CD4-positive, alpha-beta T cell treated with Interleukin-12 subunit alpha and Interleukin-12 subunit beta, for 1 hour (primary cell): ENCODE measurements at regions not wholly inside any gene's neighbourhood (a gene's known extent, or its start where the extent isn't known, plus 50 kb on each side); places are given as distances from the start of the nearest gene placed in this dataset.

Source experiments
- DNase-seq: peaks from one replicate; pipeline ENCODE4 v3.0.0-alpha.2; 2020

DNA sequence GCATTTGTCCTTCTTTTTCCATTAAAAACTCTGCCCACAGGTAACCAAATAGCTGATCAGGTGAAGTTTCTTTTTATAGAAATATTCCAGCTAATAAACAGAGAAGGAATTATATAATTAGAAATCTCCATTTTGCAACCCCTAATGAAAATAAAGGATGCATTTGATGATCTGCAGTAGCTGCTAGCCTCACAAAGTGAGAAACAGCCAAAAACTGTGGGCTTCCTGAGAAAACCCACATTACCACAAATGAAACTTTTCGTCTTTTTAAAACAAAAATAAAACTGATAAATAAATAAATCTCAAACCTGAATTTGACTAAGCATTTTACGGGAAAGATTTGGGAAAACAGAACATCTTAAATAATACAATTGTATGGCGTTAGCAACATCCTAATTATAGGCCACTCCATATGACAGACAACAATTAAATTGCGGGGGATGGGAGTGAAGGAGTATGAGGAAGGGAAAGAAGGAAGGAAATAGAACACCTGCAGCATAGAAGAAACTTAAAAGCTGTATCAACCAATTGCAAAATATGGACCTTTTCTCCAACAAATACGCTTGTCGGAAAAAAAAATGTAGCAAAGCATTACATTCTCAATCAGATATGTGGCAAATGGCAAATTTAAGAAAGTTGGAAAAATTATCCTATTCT lies 283.0 kb upstream of the ITGA1 start:
- DNase-seq = no peak

DNA sequence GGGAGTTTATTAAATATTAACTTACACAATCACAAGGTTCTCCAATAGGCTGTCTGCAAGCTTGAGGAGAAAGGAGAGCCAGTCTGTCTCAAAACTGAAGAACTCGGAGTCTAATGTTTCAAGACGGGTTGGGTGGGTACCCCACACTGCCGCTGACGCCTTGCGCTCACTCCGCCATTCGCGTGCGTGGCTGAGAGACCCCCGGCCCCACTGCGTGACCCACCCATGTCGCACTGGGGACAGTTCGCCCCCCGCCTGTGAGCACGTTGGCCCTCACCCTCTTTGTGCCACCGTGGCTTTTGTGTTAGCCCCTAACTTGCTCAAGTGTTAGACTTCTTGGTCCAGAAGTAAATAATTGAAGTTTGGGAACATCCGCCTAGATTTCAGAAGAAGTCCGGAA lies 270.0 kb upstream of the ITGA1 start:
- no peak for DNase-seq

DNA sequence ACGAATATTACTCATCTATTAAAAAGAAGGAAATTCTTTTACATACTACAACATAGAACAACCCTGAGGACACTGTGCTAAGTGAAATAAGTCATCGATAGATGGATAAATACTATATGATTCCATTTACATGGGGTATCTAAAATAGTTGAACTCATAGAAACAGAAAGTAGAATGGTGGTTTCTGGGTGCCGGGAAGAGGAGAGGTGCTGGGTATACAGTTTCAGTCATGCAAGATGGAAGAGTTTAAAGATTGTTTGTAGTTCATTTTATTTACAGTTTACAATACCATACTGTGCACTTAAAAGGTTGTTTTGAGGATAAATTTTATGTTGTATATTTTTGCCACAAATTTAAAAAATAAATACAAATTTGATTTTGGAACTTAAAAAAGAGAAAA lies 267.5 kb upstream of the ITGA1 start:
- DNase-seq = no peak

DNA sequence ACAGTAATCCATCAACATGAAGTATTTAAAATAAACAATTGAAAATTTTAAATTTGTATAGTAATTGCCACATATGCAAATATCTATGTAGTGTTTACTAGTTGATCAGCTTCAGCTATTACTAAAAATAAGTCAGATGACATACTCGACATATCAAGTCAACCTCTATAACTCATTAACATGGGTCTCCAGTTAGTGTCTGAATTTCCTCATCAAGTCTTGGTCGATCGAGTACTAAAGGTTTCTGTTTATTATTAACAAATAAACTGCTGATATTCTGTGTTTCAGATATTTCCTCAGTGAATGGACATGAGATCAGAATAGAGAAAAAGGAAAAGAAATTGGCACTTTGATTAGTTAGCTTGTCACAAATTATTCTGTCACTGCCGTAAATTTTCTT lies 266.5 kb upstream of the ITGA1 start:
- DNase-seq = no peak

DNA sequence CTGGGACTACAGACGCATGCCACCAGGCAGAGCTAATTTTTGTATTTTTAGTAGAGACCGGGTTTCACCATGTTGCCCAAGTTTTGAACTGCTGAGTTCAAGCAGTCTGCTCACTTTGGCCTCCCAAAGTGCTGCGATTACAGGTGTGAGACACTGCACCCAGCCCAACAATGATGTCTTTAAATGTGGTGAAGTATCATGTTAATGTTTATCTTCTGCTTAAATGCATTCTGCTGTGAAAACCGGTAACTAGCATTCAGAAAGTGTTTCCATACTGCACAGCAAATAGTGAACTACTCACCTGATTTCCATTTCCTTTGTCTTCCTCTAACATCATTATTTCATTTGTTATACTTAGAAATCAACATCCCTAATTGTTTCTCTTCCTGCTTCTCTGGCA lies 264.0 kb upstream of the ITGA1 start:
- no peak for DNase-seq

DNA sequence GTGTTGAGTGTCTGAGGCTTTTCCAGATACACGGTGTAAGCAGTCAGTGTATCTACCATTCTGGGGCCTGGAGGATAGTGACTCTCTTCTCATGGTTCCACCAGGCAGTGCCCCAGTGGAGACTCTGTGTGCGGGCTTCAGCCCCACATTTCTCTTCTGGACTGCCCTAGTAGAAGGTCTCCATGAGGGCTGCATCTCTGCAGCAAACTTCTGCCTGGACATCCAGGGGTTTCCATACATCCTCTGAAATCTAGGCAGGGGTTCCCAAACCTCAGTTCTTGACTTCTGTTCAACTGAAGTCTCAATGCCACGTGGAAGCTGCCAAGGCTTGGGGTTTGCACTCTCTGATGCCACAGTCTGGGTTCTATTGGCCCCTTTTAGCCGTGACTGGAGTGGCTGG lies 256.6 kb upstream of the ITGA1 start:
- DNase-seq = no peak

DNA sequence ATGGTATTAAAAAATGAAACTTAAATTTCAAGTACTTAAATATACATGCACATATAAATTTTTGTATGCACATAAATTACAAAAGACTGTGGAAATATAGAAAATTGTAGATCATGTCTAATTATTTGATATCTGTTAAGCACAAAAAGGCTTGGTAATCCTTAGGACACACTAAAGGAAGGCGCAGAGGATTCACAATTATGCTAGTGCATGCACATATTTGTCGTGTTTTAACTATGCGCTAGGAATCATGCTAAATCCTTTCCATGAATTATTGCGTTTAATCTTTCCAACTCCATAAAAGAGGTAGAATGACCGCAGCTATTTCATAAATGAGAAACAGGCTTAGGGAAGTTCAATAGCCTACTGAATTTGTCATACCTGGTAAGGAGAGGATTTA lies 244.1 kb upstream of the ITGA1 start:
- DNase-seq = no peak

DNA sequence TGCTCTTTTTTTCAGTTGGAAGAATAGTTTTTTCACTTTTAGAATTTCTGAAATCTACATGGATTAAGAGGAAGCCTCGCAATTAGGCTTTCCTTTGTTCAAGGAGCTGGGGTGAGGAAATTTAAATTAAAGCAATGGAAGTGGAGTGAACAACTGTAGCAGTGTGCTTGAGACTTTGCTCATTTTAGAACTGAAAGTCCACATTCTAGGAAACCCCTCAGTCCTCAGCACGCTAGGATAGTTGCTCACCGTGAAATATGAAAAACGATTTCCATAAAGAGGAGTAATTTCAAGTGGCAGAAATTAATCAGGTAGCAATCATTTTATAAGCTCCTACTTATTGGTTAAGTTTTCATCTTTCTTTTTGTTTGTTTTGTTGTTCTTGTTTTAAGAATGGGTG lies 243.0 kb upstream of the ITGA1 start:
- no peak for DNase-seq

DNA sequence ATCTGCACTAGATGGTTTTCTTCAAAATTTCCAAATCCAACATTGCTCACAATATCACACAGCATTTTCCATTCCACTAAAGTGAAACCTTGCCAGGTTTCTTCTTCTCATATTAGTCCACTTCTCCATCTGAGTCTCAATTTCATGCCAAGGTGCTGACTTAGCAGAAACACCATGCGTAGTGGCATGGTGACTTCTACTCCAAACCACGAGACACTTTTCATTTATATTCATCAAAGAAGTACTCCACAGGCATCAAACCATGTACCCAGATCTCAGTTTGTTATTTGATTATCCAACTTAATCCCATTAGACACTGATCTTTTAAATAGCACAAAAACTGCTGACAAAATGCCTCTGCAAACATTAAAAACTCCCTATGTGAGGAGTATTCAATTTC lies 233.4 kb upstream of the ITGA1 start:
- no peak for DNase-seq

DNA sequence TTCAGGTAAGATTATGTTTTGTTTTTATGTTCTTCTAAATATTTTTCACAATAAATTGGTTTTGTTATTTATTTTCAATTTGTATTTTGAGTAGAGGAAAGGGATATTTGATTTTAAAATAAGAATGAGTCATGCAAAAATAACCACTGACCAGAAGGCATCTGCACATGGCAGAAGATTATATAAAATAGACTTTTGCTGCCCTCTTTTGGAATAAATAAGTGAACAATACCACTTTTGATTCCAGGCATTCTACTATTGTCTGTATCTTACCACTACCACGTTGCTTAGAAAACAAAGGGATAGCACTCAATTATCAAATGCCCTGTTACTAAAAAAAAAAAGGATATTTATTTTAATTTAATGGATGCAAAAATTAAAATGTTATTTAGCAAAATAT lies 227.3 kb upstream of the ITGA1 start:
- DNase-seq = no peak

DNA sequence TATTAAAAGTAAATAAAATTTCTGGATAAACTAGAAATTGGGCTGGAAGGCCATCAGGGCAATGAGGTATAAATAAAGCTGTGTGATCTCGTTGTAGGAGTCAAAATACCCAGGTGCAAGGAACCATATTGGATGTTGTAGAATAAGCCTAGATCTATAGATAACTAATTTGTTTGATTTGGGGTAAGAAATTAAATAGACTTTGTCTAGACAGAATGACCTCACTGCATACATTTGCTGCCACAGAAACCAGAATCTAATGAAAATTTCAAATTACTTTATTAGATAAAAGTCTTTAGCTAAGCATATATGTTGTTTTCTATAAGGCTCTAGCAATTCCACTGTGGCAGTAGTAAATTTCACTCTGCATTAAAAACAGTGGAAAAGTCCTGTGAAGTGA lies 225.2 kb upstream of the ITGA1 start:
- DNase-seq = no peak

DNA sequence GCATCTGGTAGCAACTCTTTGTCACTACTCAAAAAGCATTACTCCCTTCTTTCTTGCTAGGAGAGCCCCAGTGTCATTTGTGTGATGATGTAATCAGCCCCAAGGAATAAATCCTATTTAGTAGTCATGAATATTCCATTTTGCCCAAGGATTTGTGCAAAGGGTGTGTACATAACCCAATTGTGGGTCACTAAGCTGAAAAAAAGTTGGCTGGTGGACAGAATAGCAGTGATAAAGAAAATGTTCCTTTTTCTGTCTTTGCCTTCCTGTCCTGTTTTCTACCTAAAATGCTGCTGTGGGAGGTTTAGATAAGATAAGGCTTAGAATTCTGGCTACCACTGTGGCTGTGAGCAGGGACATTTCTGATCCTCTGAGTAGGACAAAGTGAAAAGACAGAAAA lies 223.1 kb upstream of the ITGA1 start:
- DNase-seq = no peak

DNA sequence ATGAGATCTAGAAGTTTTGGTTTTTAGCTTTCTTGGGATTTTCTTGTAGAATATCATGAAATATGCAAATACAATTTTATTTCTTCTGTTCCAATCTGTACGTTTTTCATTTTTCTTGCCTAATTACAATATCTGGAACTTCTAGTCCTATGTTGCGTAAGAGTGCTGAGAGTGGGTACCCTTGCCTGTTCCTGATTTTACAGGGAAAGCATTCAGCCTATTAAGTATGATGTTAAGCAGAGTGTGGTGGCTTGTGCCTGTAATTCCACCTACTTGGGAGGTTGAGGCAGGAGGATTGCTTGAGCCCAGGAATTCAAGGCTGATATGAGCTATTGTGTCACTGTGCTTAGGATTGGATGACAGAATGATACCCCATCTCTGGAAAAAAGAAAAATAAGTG lies 210.2 kb upstream of the ITGA1 start:
- no peak for DNase-seq

DNA sequence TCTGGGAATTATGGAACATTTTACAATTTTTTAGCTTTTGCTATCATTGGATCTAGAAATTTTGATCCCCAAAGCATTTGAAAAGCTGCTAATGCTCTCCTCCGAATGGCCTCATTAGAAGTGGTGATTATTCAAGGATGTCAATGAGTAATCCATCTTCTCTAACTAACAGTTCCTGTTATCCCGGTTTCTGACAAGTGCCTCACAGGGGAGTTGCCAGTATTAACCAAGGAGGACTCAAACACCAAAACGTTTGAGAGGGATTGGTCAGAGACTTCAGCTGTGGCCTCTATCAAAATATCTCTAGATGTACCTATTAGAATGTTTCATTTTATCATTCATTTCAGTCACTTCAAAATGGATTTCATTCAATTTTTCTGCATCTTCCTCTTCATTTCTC lies 208.3 kb upstream of the ITGA1 start:
- no peak for DNase-seq

DNA sequence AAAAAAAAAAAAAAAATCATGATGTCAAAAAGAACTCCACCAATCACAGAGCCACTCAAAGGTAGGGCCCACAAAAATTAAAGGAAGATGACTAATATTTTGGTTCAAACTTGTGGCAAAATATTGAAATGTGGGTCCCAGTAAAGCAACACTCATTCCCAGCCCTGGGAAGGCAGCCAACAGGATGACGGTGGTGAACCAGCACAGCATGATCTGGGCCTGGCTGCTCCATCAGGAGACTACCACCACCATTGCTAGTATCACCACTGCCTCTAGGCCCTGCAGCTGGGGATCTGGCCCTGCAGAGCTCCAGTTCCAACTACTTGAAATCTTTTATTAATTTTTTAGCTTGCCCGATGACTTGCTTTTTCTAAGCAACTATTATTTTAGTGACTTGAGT lies 206.8 kb upstream of the ITGA1 start:
- no peak for DNase-seq

DNA sequence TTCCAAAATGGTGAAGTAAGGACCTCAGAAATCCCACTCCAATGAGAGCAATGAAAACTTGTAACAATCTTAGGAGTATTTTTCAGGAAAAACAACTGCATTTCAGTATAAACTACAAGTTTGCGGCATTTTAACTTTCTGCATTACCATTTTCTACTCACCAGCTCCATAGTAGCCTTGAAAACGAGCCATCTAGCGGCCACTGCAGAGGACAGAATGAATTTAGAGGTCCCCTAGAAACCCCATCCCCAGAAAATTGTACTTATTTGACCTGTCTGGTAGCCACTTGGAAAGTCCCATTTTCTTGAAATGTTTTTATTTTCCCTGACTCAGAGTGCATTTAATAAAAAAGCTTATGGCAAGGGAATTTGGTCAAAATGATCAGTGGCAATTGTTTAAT lies 205.4 kb upstream of the ITGA1 start:
- no peak for DNase-seq

DNA sequence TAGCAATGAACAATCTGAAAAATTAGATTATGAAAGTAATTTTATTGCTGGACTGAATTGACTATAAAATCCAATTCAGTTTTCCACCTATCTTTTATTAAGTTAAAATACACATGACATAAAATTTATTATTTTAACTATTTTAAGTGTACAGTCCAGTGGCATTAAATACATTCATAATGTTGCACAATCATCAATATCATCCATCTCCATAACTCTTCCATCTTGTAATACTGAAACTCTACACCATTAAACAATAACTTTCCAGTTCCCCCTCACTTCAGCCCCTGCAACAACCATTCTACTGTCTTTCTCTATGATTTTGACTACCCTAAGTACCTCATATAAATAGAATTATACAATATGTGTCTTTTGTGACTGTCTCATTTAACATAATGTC lies 200.6 kb upstream of the ITGA1 start:
- DNase-seq = no peak

DNA sequence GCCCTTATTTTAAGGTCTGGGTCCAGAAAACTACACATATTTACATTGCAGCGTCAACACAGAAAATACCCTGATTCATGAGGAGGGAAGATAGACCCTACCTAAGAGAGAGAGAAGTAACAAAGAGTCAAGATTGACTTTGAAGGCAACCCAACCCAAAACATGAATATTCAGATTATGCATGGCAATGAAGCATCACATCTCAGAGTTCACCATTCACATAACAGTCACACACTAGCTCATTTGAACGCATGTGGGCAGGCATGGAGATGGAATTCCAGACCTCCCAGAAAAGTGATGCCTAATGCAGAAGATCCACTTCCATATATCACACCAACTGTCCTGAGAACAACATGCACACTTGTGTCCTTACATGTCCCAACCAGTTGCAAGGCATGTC lies 190.1 kb upstream of the ITGA1 start:
- no peak for DNase-seq

DNA sequence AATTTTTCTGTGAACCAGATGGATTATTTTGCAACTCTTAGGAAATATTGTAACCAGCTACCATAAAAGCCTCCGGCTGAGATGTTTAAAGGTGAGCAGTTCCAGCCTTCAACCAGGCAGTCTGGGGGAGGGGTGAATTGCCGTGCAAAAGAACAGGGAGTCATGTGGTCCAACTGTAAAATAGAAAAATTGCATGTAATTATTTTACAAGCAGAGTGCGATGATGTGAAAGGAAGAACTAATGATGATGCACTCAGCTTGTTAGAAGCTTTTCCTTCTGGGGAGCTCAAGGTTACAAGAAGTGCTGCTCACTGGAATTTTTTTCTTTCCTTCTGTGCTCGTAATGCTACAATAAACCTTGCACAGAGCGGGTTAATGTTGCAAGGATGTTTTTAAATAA lies 188.7 kb upstream of the ITGA1 start:
- DNase-seq = no peak

DNA sequence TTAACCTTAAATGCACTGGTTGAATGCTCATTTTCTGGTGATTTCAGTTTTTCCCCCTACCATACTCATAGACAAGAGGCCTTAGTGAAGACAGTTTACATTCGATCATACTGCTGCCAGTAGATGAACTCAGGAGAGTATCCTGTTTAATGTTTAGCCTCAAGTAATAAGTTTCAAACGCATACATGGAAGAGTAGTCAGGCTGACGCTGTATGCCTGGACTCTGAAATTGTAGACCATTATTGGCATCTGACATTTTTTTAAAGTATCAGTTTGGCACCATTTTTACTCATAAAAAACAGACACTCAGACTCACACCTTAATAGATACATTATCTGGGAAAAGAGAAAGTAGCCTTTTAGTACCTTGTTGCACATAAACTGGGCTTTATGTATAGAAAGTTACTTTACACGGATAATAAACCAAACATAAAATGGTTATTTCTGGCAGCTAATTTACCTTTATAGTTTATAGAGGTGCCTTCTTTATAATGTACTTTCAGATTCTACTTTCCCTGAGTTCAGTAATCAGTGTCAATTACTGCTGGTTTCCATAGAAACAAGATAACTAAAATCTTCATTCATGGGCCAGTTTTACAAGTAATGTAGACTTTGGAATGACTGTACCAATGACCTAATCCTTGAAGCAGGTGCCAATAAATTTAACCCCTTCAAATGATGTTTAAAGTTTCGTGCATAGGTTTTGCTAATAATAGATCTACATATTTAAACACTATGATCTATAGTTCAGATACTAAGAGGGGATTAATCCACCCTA lies 183.8 kb upstream of the ITGA1 start:
- no peak for DNase-seq

DNA sequence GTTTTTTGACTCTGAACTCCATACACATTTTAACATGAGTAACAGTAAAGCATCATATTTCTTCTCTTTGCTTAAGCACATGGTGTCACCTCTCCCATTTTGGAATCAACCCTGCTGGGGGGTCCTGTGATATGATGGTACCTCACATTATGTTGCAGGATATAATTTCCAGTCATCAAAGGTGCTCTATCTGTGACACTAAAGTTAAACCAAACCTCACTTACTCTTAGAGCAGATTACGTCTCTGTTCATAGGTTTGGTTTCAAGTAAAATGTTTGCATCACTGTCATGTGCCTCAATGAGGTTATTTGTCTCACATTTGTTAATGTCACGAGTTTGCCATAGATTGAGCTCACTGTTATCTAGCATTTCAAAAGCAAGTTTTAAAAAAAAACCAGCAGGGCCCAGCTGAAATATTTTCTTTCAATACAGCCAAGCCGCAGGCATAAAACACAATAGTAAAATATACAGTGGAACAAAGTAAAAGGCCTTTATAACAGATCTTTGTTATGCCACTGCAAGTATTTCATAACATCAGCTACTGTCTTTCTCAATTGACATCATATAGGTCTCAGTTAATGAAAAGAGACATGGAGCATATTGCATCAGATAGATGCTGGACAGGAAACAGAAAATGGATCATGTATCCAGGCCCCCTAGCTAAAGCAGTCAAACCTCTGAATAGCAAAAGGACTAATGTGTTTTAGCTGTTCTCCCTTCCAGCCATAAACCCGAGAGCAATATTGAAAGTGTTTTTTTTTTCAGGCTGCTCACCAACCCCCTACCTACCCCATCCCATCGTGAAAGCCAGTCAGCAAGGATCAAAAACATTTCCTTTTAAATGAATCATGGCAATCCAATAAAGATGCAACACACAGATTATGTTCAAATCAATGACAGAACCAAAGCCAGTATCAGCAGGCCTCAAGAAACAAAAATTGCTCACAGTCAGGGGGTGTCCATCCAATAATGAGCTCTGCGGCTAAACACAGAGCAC lies 182.1 kb upstream of the ITGA1 start:
- DNase-seq = no peak

DNA sequence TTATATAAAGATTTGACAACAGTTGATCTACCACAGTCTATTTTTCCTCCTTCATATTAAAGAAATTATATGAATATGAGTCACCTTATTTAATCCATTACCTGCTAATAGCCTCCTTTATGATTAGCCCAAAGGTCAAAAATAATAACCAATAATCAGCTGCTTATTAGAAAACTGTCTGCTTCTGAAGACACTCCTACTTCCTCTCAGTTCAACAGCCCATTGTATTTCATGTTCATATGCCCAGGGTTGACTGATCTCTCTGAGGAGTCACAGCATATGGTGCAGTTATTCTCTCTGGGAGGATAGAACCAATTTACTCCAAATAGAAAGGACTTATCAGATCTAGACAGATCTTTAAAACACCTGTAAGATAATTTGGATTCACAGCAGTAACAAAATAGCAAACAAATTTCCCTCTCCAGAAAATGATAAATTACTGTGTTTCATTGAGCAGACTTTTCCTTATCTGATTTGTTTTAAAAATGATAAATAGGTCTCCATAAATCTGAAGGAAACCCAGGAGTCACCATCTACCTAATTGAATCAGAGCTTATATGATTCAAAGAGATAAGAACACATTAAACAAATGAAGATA lies 180.4 kb upstream of the ITGA1 start:
- DNase-seq = no peak

DNA sequence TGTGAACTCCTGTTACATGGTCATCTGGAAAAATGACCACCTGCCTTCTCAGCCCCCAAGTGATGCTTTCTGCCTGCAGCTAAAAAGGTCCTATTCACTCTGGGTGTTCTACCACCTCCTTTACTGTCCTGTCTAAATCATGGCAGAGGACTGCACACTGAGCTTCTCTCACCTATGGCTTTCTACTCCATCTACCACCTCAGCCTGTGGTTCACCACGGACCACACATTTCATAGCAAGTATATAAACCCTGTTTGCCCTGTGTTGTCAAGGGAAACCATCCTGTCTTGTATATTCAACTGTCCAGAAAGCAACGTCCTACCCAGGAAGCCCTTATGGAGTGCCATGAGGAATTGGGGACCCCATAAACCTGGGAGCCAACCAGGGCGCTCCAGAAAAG lies 167.4 kb upstream of the ITGA1 start:
- DNase-seq = no peak
